Stromal cell of bone marrow (primary cell): ENCODE measurements at regions not wholly inside any gene's neighbourhood (a gene's known extent, or its start where the extent isn't known, plus 50 kb on each side); places are given as distances from the start of the nearest gene placed in this dataset.
"Not testable (repeated sequence)": the region's sequence is repeated elsewhere in the genome, so short reads cannot be mapped to it uniquely, and the experiment has no call there.

Experiments
- DNase-seq: peaks from one replicate; pipeline ENCODE4 v3.0.0-alpha.2; 2012; ENCODE audit warnings: low read depth

- no peak for DNase-seq
Measured at GRCh38 chr2:16459606-16460005, 206.0 kb downstream of the CYRIA start.

- DNase-seq: no peak
Measured at GRCh38 chr2:16454621-16455020, 211.0 kb downstream of the CYRIA start.

- no peak for DNase-seq
Measured at GRCh38 chr2:16452123-16452522, 213.5 kb downstream of the CYRIA start.

DNA sequence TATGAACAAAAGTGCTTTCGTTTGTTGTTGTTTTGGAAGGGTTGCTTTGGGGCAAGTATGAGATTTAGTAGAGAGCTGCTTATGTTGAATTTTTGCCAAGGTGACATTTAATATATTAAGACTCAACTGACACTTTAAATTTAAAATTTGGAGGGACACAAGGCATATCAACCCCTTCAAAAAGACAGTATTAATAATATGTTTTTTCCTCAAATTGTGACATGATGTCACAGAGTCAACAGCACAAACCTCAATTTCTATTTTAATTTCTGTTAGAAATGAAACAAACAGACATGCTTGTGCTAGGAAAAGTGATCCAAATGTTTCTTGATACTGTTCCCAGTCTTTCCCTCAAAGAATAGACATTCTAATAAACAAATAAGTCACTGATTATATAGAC is 218.9 kb downstream of the CYRIA start:
- no peak for DNase-seq

GRCh38 chr2:16442971-16443370 is 222.7 kb downstream of the CYRIA start:
- DNase-seq: no peak

GRCh38 chr2:16441431-16441830 is 224.2 kb downstream of the CYRIA start:
- DNase-seq: no peak

DNA sequence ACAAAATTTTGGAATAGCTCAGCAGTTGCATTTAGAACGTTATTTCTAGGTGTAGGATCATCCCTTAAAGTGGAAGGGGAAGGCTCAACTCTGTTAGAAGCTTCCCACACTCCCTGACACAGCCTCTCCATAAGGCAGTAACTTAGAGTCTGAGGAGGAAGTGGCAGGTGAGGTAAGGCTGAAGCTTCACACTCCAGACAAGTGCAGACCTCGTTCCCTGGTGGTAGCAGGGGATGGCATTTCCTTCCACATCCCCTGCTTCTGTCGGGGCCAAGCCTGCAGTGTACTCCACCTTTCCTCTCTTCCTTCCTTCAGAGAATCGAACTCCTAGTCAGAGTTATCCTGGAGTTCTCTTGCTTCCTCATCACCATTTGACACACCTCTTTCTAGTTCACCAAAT is 224.7 kb downstream of the CYRIA start:
- no peak for DNase-seq

- DNase-seq: no peak
Measured at GRCh38 chr2:16438613-16439321, 226.9 kb downstream of the CYRIA start.

DNA sequence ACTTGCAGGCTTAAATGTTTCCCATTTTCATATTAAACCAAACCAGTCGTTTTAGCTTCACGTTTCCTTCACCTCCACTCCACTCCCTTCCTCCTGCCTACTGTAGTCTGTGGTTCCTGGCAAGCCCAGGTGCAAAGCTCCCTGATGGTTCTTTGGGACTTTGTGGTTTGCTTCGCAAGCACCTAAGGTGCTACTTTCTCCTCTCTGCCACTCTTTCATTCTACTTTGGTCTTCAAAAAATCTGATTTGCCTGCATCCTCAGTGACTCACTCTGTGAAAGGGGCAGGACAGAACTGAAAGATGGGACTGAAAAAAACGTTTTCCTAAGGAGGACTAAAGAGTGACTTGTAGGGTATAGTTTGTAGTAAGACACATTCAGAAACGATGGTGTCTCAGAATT is 228.4 kb downstream of the CYRIA start:
- no peak for DNase-seq

- no peak for DNase-seq
Measured at GRCh38 chr2:16434393-16434792, 231.2 kb downstream of the CYRIA start.

DNA sequence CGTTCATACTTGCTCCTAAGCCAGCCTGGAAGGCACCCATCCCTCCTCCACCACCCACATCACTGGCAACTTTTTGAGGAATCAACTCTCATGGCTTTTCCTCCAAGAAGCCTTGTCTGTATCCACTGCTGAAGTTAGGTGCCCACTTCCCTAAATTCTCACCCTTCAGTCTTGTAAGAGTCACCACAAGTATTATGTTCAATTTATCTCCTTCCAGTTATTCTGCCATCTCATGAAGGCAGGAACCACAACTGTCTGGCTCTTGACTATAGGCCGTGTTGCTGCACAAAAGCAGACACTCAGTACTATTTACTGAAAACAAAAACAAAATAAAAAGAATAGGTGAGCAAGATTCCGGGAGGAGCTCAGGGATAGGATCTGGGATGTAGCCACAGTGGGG is 234.8 kb downstream of the CYRIA start:
- no peak for DNase-seq

- DNase-seq: no peak
Measured at GRCh38 chr2:16429431-16430145, 236.0 kb downstream of the CYRIA start.

DNA sequence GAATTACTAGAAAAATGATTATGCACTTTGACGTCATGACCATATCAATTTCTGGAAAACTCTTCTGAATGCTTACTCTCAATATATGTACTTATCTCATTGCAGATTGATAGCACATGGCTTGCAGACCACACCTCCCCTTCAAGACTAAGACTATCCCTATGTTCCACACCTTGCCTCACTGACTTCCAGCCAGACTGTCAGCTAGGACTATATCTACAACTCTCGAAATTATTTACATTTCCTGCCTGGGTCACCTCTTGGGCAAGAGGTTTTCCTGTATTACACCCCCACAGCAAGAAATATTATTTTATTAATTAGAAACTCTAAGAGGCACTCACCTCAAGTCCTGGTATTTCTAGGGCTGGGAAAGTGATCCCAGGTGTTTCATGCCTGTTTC is 236.6 kb downstream of the CYRIA start:
- no peak for DNase-seq

DNA sequence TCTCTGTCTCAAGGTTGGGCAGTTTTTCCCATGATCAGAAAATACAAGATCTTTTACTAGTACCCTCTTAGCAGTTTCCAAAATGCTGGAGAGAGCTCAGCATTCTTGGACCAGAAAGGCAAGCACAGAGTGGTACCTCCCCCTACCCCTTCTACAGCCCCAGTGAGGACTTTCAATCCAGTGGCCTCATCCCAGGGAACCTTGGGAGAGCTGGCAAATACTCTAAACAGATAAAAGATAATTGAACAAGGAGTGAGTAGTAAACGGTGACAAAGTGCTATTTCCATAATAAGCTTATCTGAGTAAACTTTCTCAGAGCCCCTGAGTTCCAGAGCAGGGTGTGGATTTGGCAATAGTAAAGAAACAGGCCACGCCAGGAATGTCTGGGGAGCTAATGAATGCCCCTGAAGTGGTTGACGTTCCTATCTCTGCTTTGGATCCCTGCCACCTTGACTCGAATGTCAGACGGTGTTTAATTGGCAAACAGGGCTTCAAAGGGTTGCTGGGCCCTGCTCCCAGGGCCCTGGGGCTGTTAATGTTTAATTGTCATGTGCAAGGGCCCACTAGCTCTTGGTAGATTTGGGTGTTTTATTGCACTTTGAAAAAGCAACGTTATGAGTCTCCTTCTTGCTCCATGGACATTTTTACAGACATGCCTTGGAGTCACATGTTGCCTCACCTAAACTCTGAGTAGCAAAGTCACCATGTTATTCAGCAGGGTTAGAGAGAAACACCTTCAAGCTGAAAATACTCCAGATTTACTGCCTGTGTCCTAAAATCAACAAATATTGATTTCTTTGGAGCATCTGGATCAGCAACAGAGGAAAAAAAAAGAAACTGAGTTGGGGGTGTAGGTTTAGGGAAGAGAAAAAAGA is 239.9 kb downstream of the CYRIA start:
- no peak for DNase-seq

- DNase-seq: no peak
Measured at GRCh38 chr2:16420421-16420820, 245.2 kb downstream of the CYRIA start.

- DNase-seq: no peak
Measured at GRCh38 chr2:16417726-16418125, 247.9 kb downstream of the CYRIA start.

GRCh38 chr2:16416651-16417050 is 249.0 kb downstream of the CYRIA start:
- no peak for DNase-seq

- DNase-seq: not testable (repeated sequence)
Measured at GRCh38 chr2:16415861-16416260, 249.8 kb downstream of the CYRIA start.

DNA sequence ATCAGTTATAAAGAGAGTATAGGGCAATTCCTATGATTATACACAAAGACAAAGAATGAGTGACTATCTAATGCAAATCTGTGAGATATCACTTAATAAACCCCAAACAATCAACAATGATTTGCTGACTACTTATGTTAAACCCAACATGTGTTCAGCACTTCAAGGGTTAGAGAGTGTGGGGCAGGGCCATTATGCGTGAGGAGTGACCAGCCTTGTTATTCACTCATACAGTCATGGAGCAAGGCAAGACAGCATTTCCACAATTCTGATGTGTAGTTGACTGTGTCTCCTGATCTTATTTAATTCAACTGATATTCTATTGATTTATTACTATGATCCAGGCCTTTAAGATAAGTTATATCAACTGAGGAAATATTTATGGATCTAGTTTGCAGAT is 251.7 kb downstream of the CYRIA start:
- DNase-seq: no peak

DNA sequence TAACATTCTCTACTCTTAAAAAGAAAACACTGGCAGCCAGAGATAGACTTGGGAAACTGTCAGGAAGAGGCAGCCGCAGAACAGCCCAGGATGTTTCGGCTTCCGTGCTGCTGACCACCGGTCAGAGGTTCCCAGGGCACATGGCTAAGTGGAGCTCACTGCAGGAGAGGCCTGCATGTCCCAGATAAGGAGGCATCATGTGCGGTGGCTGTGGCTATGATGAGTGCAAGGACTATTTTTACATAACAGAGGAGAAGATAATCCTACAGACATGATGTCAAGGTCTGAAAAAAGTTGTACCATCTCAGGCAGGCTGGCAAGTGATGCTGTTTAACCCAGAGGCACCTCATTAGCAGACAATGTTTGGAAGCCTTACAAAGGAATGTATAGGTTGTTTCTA is 252.3 kb downstream of the CYRIA start:
- no peak for DNase-seq

DNA sequence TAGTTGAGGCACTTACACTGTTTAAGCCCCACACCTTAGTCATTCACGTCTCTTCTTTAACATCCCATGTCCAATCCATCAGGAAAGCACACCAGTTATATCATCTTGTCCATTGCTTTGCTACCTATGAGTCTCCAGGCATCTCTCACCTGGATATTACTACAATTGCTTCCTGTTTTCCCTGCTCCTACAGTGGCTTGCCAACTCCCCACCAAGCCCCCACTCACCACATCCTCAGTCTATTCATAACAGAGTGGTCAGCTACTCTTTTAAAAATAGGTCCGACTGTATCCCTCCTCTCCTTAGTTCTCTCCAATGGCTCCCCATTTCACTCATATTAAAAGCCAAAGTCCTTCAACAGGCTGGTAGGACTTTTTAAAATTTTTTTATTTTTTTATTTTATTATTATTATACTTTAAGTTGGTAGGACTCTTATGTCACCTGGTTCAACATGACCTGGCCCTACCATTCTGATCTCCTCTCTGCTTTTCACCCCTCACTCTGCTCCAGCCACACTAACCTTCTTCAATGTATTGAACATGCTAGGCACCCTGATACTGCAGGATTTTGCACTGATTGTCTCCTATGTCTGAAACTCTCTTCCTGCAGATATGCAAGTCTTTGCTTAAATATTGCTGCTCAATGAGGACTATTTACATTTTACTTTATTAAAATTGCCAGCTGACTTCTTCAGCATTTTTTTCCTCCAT is 253.2 kb downstream of the CYRIA start:
- DNase-seq: no peak

DNA sequence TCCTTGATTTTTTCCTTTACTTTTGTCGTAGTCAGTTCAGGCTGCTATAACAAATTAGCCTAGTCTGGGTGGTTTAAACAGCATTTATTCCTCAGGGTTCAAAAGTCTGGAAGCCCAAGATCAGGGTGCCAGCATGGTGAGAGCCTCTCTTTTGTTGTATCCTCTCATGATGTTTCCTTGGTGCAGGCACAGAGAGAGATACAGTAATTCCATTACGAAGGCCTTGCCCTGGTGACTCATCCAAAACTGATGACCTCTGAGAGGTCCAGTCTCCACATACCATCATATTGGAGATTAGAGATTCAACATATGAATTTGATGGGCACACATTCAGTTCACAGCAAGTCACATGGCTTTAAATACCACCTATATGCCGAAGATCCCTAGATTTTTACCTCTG is 253.8 kb downstream of the CYRIA start:
- DNase-seq: no peak
